GM12878 (cell line): ENCODE measurements at regions not wholly inside any gene's neighbourhood (a gene's known extent, or its start where the extent isn't known, plus 50 kb on each side); places are given as distances from the start of the nearest gene placed in this dataset.

Experiments
- ATF7 ChIP-seq: fragments of 450-650 bp; IDR thresholded peaks from 2 replicates; pipeline ENCODE4 v1.6.1; 2016; ENCODE audit warnings: low read depth, mild to moderate bottlenecking
- CTCF ChIP-seq, 3 experiments: IDR thresholded peaks in 2 of 3; conservative IDR thresholded peaks in 1 of 3; 2 replicates each; pipeline ENCODE4 v1.5.1; 2011; ENCODE audit warnings: low read depth in 3 of 3, low read length in 3 of 3, mild to moderate bottlenecking in 3 of 3, control low read depth in 2 of 3, moderate library complexity in 2 of 3, inconsistent platforms in 1 of 3, mixed read lengths in 1 of 3; ENCODE audit not compliant: control insufficient read depth in 2 of 3, insufficient read depth in 1 of 3; ENCODE audit errors: extremely low read depth in 1 of 3
- EED ChIP-seq: sonication (generic); IDR thresholded peaks from 2 replicates; pipeline ENCODE4 v1.6.1; 2016; ENCODE audit warnings: antibody characterized with exemption, low read depth
- IKZF1 ChIP-seq: fragments of 450-650 bp; conservative IDR thresholded peaks from 2 replicates; pipeline ENCODE4 v1.6.1; 2017; ENCODE audit warnings: antibody characterized with exemption, mild to moderate bottlenecking
- JUND ChIP-seq: IDR thresholded peaks from 2 replicates; pipeline ENCODE4 v1.6.1; 2012; ENCODE audit warnings: low read depth, mild to moderate bottlenecking, low read length, improper control_type of control experiment, moderate library complexity
- MXI1 ChIP-seq: fragments of 150-350 bp; IDR thresholded peaks from 2 replicates; pipeline ENCODE4 v1.6.1; 2011; ENCODE audit warnings: low read depth, mild to moderate bottlenecking, inconsistent platforms, low read length, improper control_type of control experiment
- NFYB ChIP-seq: IDR thresholded peaks from 2 replicates; pipeline ENCODE4 v1.6.1; 2011; ENCODE audit warnings: low read depth, mild to moderate bottlenecking, low read length, improper control_type of control experiment, moderate library complexity; ENCODE audit not compliant: insufficient read depth
- NR2C2 ChIP-seq: IDR thresholded peaks from 2 replicates; pipeline ENCODE4 v1.6.1; 2011; ENCODE audit warnings: borderline replicate concordance, low read depth; ENCODE audit not compliant: control insufficient read depth, insufficient read length
- POLR2A ChIP-seq: IDR thresholded peaks from 2 replicates; pipeline ENCODE4 v1.6.1; 2011; ENCODE audit warnings: low read depth, mild to moderate bottlenecking, low read length
- POLR2AphosphoS5 ChIP-seq: IDR thresholded peaks from 2 replicates; pipeline ENCODE4 v1.6.1; 2011; ENCODE audit warnings: mild to moderate bottlenecking, low read length, inconsistent platforms
- SMAD1 ChIP-seq: fragments of 450-650 bp; IDR thresholded peaks from 2 replicates; pipeline ENCODE4 v1.6.1; 2018; ENCODE audit warnings: mild to moderate bottlenecking, low read depth; ENCODE audit not compliant: partially characterized antibody
- TAF1 ChIP-seq: IDR thresholded peaks from 2 replicates; pipeline ENCODE4 v1.6.1; 2011; ENCODE audit warnings: mild to moderate bottlenecking, low read depth, low read length, borderline replicate concordance
- USF1 ChIP-seq: IDR thresholded peaks from 2 replicates; pipeline ENCODE4 v1.6.1; 2011; ENCODE audit warnings: borderline replicate concordance, low read depth, mild to moderate bottlenecking, moderate library complexity, mixed read lengths, low read length; ENCODE audit not compliant: insufficient read depth; ENCODE audit errors: extremely low read length

- TF ChIP-seq CTCF (IDR thresholded peaks at IDR 0.05 in 2 of 3, conservative IDR thresholded peaks at IDR 0.05 in 1 of 3; ENCODE audit: control insufficient read depth in 2 of 3, extremely low read depth in 1 of 3, insufficient read depth in 1 of 3, low read depth in 3 of 3, low read length in 3 of 3) (no peak), TAF1 (no peak), NFYB (no peak), USF1 (no peak), EED (no peak), ATF7 (no peak), IKZF1 (no peak), NR2C2 (no peak), POLR2A (no peak), POLR2AphosphoS5 (no peak), SMAD1 (no peak), MXI1 (no peak), JUND (no peak)
Observed at GRCh38 chrX:112945826-112946225, 105.2 kb upstream of the AMOT start.
